H1 (cell line): ENCODE measurements at regions not wholly inside any gene's neighbourhood (a gene's known extent, or its start where the extent isn't known, plus 50 kb on each side); places are given as distances from the start of the nearest gene placed in this dataset.

Experiments used
- CTCF ChIA-PET: fragments of 300-600 bp; sonication (Branson Sonifier 250); formaldehyde crosslinking; loops from one replicate; lab custom pipeline; 2021; ENCODE audit not compliant: partially characterized antibody; lab: Charles Lee
- POLR2A ChIA-PET: fragments of 300-600 bp; sonication (Branson Sonifier 250); formaldehyde crosslinking; loops from one replicate; lab custom pipeline; 2021; ENCODE audit warnings: inconsistent platforms; ENCODE audit not compliant: partially characterized antibody; lab: Charles Lee
- DNase-seq, 2 experiments: peaks; one replicate each; pipeline versions ENCODE4 v3.0.0 to v3.0.0-alpha.2; 2010 to 2022; ENCODE audit warnings: low spot score in 2 of 2, low read depth in 1 of 2, mixed read lengths in 1 of 2
- FAIRE-seq: peaks from 2 replicates; lab custom pipeline; 2011; peaks lifted over from hg19 to GRCh38; lab: Jason Lieb, UNC
- H2AFZ ChIP-seq: 2 replicates; pipeline ENCODE4 v1.8.1; 2012; ENCODE audit warnings: low read length, inconsistent platforms
- H2AK5ac ChIP-seq: 2 replicates; pipeline ENCODE4 v1.6.1; 2013; ENCODE audit warnings: low read depth, low read length
- H2BK120ac ChIP-seq: replicated peaks from 2 replicates; pipeline ENCODE3; 2013; ENCODE audit warnings: low read depth, low read length, inconsistent platforms
- H2BK12ac ChIP-seq: 2 replicates; pipeline ENCODE4 v1.6.1; 2013; ENCODE audit warnings: low read depth, low read length
- H2BK15ac ChIP-seq: 2 replicates; pipeline ENCODE4 v1.6.1; 2013; ENCODE audit warnings: low read length
- H2BK20ac ChIP-seq: 2 replicates; pipeline ENCODE4 v1.6.1; 2013; ENCODE audit warnings: low read length
- H2BK5ac ChIP-seq: 2 replicates; pipeline ENCODE4 v1.6.1; 2013; ENCODE audit warnings: low read depth, low read length
- H3K14ac ChIP-seq: 2 replicates; pipeline ENCODE4 v1.6.1; 2013; ENCODE audit warnings: inconsistent platforms; ENCODE audit not compliant: insufficient read length
- H3K18ac ChIP-seq: 2 replicates; pipeline ENCODE4 v1.6.1; 2013; ENCODE audit warnings: low read length; ENCODE audit errors: extremely low read depth
- H3K23ac ChIP-seq: 2 replicates; pipeline ENCODE4 v1.6.1; 2013; ENCODE audit warnings: inconsistent platforms; ENCODE audit not compliant: insufficient read length
- H3K23me2 ChIP-seq: 2 replicates; pipeline ENCODE4 v1.6.1; 2013; ENCODE audit warnings: low read depth, low read length
- H3K27ac ChIP-seq: 2 replicates; pipeline ENCODE4 v1.6.1; 2011; ENCODE audit warnings: low read depth, low read length, inconsistent platforms
- H3K27me3 ChIP-seq, 4 experiments: replicated peaks in 1 of 4; 1 replicate in 1 of 4; 2 replicates in 3 of 4; pipeline versions ENCODE4 v1.6.1 to v1.8.1; 2011 to 2013; ENCODE audit warnings: low read length in 3 of 4, mild to moderate bottlenecking in 3 of 4, inconsistent platforms in 2 of 4, mixed read lengths in 2 of 4, moderate library complexity in 1 of 4; ENCODE audit not compliant: control insufficient read depth in 3 of 4, insufficient read depth in 3 of 4; ENCODE audit errors: extremely low read depth in 1 of 4
- H3K36me3 ChIP-seq, 4 experiments: 2 replicates each; pipeline versions ENCODE4 v1.6.1 to v1.8.1; 2011 to 2013; ENCODE audit warnings: mild to moderate bottlenecking in 4 of 4, low read length in 3 of 4, moderate library complexity in 2 of 4, control low read depth in 1 of 4, inconsistent platforms in 1 of 4; ENCODE audit not compliant: insufficient read depth in 4 of 4, control insufficient read depth in 2 of 4
- H3K4ac ChIP-seq: replicated peaks from 2 replicates; pipeline ENCODE3; 2013; ENCODE audit warnings: low read length, low read depth, mixed read lengths, inconsistent platforms; ENCODE audit not compliant: insufficient read length
- H3K4me1 ChIP-seq, 4 experiments: replicated peaks in 1 of 4; 1 replicate in 1 of 4; 2 replicates in 3 of 4; pipeline versions ENCODE4 v1.6.1 to v1.8.1; 2011 to 2013; ENCODE audit warnings: low read length in 3 of 4, inconsistent platforms in 2 of 4, mixed read lengths in 1 of 4; ENCODE audit not compliant: insufficient read depth in 4 of 4, control insufficient read depth in 3 of 4
- H3K4me2 ChIP-seq, 2 experiments: 2 replicates each; pipeline versions ENCODE4 v1.6.1 to v1.8.1; 2011 to 2013; ENCODE audit warnings: low read depth in 2 of 2, low read length in 2 of 2, control low read depth in 1 of 2, inconsistent platforms in 1 of 2, mild to moderate bottlenecking in 1 of 2; ENCODE audit not compliant: insufficient read depth in 1 of 2
- H3K4me3 ChIP-seq, 4 experiments: fragments of 200-600, 300-600 bp in 1 of 4; sonication (generic), shearing (Covaris generic), sonication (Bioruptor Twin) in 1 of 4; 2 replicates each; pipeline versions ENCODE4 v1.5.1 to v1.8.1; 2011 to 2016; ENCODE audit warnings: low read length in 4 of 4, low read depth in 3 of 4, control low read depth in 2 of 4, inconsistent platforms in 2 of 4, mild to moderate bottlenecking in 2 of 4, mixed read lengths in 1 of 4, moderate library complexity in 1 of 4; ENCODE audit not compliant: insufficient read depth in 2 of 4; ENCODE audit errors: extremely low read depth in 1 of 4
- H3K56ac ChIP-seq: replicated peaks from 2 replicates; pipeline ENCODE3; 2013; ENCODE audit warnings: low read depth, mild to moderate bottlenecking, mixed read lengths, low read length, inconsistent platforms; ENCODE audit not compliant: insufficient read length
- H3K79me1 ChIP-seq: 2 replicates; pipeline ENCODE4 v1.6.1; 2013; ENCODE audit warnings: low read depth, low read length, control low read depth
- H3K79me2 ChIP-seq, 2 experiments: 2 replicates each; pipeline versions ENCODE4 v1.6.1 to v1.8.1; 2012 to 2013; ENCODE audit warnings: low read length in 2 of 2, mild to moderate bottlenecking in 2 of 2, inconsistent platforms in 1 of 2; ENCODE audit not compliant: insufficient read depth in 2 of 2, control insufficient read depth in 1 of 2
- H3K9ac ChIP-seq, 4 experiments: replicated peaks in 1 of 4; 1 replicate in 1 of 4; 2 replicates in 3 of 4; pipeline versions ENCODE4 v1.6.1 to v1.8.1; 2011 to 2013; ENCODE audit warnings: low read depth in 3 of 4, low read length in 3 of 4, control low read depth in 2 of 4, mild to moderate bottlenecking in 2 of 4, moderate library complexity in 2 of 4, inconsistent platforms in 1 of 4; ENCODE audit errors: extremely low read depth in 1 of 4
- H3K9me3 ChIP-seq, 2 experiments: 2 replicates each; pipeline versions ENCODE4 v1.6.1 to v1.8.1; 2012 to 2013; ENCODE audit warnings: mild to moderate bottlenecking in 2 of 2, moderate library complexity in 2 of 2, control low read depth in 1 of 2, inconsistent platforms in 1 of 2, low read depth in 1 of 2, low read length in 1 of 2, mixed read lengths in 1 of 2; ENCODE audit not compliant: insufficient read depth in 2 of 2
- H4K20me1 ChIP-seq, 2 experiments: replicated peaks in 1 of 2; 2 replicates each; pipeline versions ENCODE3 to v1.8.1; 2011 to 2013; ENCODE audit warnings: inconsistent platforms in 2 of 2, low read length in 2 of 2, mild to moderate bottlenecking in 1 of 2; ENCODE audit not compliant: insufficient read depth in 2 of 2, control insufficient read depth in 1 of 2
- H4K5ac ChIP-seq: 2 replicates; pipeline ENCODE4 v1.6.1; 2013; ENCODE audit warnings: low read length, low read depth, mixed read lengths, inconsistent platforms; ENCODE audit not compliant: insufficient read length
- H4K8ac ChIP-seq: 2 replicates; pipeline ENCODE4 v1.8.0; 2013; ENCODE audit warnings: mild to moderate bottlenecking, moderate library complexity, low read length, inconsistent platforms; ENCODE audit not compliant: insufficient read depth; ENCODE audit errors: extremely low read depth
- H4K91ac ChIP-seq: replicated peaks from 2 replicates; pipeline ENCODE3; 2013; ENCODE audit warnings: low read length, mixed read lengths, inconsistent platforms; ENCODE audit not compliant: insufficient read length
- ASH2L ChIP-seq: fragments of 200-600, 300-600 bp; sonication (generic); IDR thresholded peaks from one replicate; pipeline ENCODE4 v1.7.1; 2017; ENCODE audit warnings: low read length
- BCL11A ChIP-seq, 2 experiments: IDR thresholded peaks; one replicate each; pipeline ENCODE4 v1.6.1; 2011; ENCODE audit warnings: low read depth in 2 of 2, low read length in 2 of 2, mild to moderate bottlenecking in 2 of 2
- KDM1A ChIP-seq: fragments of 200-600, 300-600 bp; sonication (generic); IDR thresholded peaks from 2 replicates; pipeline ENCODE4 v1.7.1; 2016; ENCODE audit warnings: mild to moderate bottlenecking, low read length, borderline replicate concordance
- KDM4A ChIP-seq: IDR thresholded peaks from one replicate; pipeline ENCODE4 v1.7.1; 2012; ENCODE audit warnings: low read depth, mild to moderate bottlenecking, moderate library complexity, low read length, inconsistent platforms; ENCODE audit not compliant: severe bottlenecking
- KDM5A ChIP-seq: fragments of 200-600 bp; IDR thresholded peaks from 2 replicates; pipeline ENCODE4 v1.7.1; 2012; ENCODE audit warnings: mild to moderate bottlenecking, low read length, inconsistent platforms, mixed read lengths
- SIN3A ChIP-seq, 2 experiments: IDR thresholded peaks in 1 of 2; conservative IDR thresholded peaks in 1 of 2; 2 replicates each; pipeline ENCODE4 v1.6.1; 2011 to 2012; ENCODE audit warnings: low read length in 2 of 2, improper control_type of control experiment in 1 of 2, low read depth in 1 of 2, mild to moderate bottlenecking in 1 of 2
- SP2 ChIP-seq: IDR thresholded peaks from 2 replicates; pipeline ENCODE4 v1.6.1; 2012; ENCODE audit warnings: mild to moderate bottlenecking, low read length, inconsistent platforms
- TAF1 ChIP-seq: IDR thresholded peaks from 2 replicates; pipeline ENCODE4 v1.6.1; 2011; ENCODE audit warnings: mild to moderate bottlenecking, low read depth, low read length
- WGBS, 2 experiments: shearing (Covaris generic) in 1 of 2; methylation state at CpG; one replicate each; pipeline versions ENCODE4 v1.1.6 to v1.1.7; 2013 to 2015; ENCODE audit warnings: low lambda C conversion rate in 2 of 2, mixed read lengths in 2 of 2, inconsistent platforms in 1 of 2, low coverage in 1 of 2, missing lambda C conversion rate in 1 of 2; ENCODE audit not compliant: insufficient replicate concordance in 2 of 2, insufficient coverage in 1 of 2, insufficient read length in 1 of 2; ENCODE audit errors: extremely low coverage in 1 of 2, missing lambda C conversion rate in 1 of 2; 5-methylcytosine and 5-hydroxymethylcytosine counted together
- TF ChIP-seq, protein P1 (sequence below): IDR thresholded peaks from 2 replicates; pipeline ENCODE4 v1.6.1; 2011; ENCODE audit warnings: low read length, improper control_type of control experiment
- TF ChIP-seq, protein P2 (sequence below): IDR thresholded peaks from 2 replicates; pipeline ENCODE4 v1.6.1; 2012; ENCODE audit warnings: low read length, inconsistent platforms

GRCh38 chr13:90089051-90089450, 1258.4 kb upstream of the MIR17HG start:
- POLR2A ChIA-PET: no interaction called here
- FAIRE-seq: no peak
- CTCF ChIA-PET: no interaction called here
- TF ChIP-seq, protein P1, sequence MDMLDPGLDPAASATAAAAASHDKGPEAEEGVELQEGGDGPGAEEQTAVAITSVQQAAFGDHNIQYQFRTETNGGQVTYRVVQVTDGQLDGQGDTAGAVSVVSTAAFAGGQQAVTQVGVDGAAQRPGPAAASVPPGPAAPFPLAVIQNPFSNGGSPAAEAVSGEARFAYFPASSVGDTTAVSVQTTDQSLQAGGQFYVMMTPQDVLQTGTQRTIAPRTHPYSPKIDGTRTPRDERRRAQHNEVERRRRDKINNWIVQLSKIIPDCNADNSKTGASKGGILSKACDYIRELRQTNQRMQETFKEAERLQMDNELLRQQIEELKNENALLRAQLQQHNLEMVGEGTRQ: no peak
- no peak for TF ChIP-seq TAF1
- TF ChIP-seq KDM4A: no peak
- no peak for TF ChIP-seq SIN3A (conservative IDR thresholded peaks at IDR 0.05 in 1 of 2, IDR thresholded peaks at IDR 0.05 in 1 of 2; ENCODE audit: low read depth in 1 of 2, low read length in 2 of 2)
- no peak for TF ChIP-seq KDM5A
- no peak for TF ChIP-seq SP2
- no peak for TF ChIP-seq ASH2L
- no peak for TF ChIP-seq KDM1A
- no peak for TF ChIP-seq BCL11A (IDR thresholded peaks at IDR 0.05; ENCODE audit: low read depth in 2 of 2, low read length in 2 of 2)
- TF ChIP-seq, protein P2, sequence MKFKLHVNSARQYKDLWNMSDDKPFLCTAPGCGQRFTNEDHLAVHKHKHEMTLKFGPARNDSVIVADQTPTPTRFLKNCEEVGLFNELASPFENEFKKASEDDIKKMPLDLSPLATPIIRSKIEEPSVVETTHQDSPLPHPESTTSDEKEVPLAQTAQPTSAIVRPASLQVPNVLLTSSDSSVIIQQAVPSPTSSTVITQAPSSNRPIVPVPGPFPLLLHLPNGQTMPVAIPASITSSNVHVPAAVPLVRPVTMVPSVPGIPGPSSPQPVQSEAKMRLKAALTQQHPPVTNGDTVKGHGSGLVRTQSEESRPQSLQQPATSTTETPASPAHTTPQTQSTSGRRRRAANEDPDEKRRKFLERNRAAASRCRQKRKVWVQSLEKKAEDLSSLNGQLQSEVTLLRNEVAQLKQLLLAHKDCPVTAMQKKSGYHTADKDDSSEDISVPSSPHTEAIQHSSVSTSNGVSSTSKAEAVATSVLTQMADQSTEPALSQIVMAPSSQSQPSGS: no peak

More at GRCh38 chr13:90089051-90089450, 1258.4 kb upstream of the MIR17HG start:
- no peaks in the 10 kb centered on the region for H3K4me1 ChIP-seq
- H2BK5ac ChIP-seq: no peak overlapping the region
- H3K4me3 ChIP-seq: no peak overlapping the region
- no peak overlapping the region for H4K5ac ChIP-seq
- no peak overlapping the region for H3K4ac ChIP-seq
- H3K36me3 ChIP-seq: no peaks in the 10 kb centered on the region
- no peaks in the 10 kb centered on the region for H3K27me3 ChIP-seq
- no peak overlapping the region for H2BK120ac ChIP-seq
- no peak overlapping the region for H2AFZ ChIP-seq
- H3K79me1 ChIP-seq: no peaks in the 10 kb centered on the region
- no peak overlapping the region for H3K23ac ChIP-seq
- no peak overlapping the region for H3K56ac ChIP-seq
- no peak overlapping the region for H2BK15ac ChIP-seq
- H2BK20ac ChIP-seq: no peak overlapping the region
- H3K4me2 ChIP-seq: no peak overlapping the region
- 81% methylated on average over 3 of the region's 3 CpGs; no CpG with 5 or more reads in 1 of the 2 experiments for whole genome bisulfite sequencing, 2 experiments
- H4K91ac ChIP-seq: no peak overlapping the region
- no peaks in the 10 kb centered on the region for H3K23me2 ChIP-seq
- no peak overlapping the region for H3K27ac ChIP-seq
- H4K20me1 ChIP-seq: no peaks in the 10 kb centered on the region
- no peak overlapping the region for H2AK5ac ChIP-seq
- H3K9me3 ChIP-seq: no peaks in the 10 kb centered on the region
- H3K18ac ChIP-seq: no peak overlapping the region
- H3K79me2 ChIP-seq: no peaks in the 10 kb centered on the region
- no peak for DNase-seq
- no peak overlapping the region for H2BK12ac ChIP-seq
- no peak overlapping the region for H3K14ac ChIP-seq
- no peak overlapping the region for H4K8ac ChIP-seq
- no peak overlapping the region for H3K9ac ChIP-seq
